ENCODE measurements at regions not wholly inside any gene's neighbourhood (a gene's known extent, or its start where the extent isn't known, plus 50 kb on each side); places are given as distances from the start of the nearest gene placed in this dataset.
"Not testable (repeated sequence)": the region's sequence is repeated elsewhere in the genome, so short reads cannot be mapped to it uniquely, and the experiment has no call there.

DNA sequence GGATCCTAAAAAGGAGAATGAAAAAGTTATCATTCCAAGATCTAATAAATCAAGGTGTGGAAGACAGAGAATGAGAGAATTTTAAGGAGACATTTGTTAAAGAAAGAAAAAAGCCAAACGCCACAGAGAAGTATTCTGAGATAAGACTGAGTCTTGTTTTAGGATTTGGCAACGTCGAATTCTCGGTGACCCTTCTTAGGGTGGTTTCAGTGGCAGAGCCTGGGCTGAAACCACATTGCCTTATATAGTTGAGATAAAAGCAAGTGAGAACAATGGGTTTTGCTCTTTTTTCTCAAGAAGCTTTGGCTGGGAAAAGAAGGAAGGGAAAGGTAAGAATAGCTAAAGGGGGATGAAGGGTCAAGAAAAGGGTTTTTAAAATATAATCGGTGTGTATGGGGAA lies 209.4 kb downstream of the VEGFC start:
- no peak for DNase-seq

DNA sequence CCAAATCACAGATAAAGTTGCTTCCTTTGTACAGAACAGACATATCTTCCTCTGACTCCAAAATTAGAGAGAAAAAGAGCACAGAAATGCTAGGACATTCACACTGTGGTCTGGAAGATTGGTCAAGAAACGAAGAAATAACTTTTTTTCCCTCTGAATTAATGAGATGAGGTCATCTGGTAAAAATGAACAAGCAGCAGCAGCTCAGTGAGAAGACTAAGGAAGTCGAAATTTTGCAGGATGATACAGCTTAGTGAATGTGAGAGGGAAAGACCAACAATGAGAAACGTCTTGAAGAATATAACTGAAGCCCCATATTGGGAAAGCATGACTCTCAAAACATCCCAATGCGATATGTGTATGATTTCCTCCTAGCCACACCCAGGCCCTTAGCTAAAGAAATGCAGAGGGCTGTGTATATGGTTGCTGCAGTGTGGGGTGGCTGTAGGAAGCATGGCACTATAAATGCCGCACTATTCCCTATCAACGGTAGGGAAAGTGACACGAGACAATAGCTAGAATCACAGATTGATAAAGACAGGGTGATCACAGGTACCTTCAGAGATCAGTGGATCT lies 208.6 kb downstream of the VEGFC start:
- no peak for DNase-seq

DNA sequence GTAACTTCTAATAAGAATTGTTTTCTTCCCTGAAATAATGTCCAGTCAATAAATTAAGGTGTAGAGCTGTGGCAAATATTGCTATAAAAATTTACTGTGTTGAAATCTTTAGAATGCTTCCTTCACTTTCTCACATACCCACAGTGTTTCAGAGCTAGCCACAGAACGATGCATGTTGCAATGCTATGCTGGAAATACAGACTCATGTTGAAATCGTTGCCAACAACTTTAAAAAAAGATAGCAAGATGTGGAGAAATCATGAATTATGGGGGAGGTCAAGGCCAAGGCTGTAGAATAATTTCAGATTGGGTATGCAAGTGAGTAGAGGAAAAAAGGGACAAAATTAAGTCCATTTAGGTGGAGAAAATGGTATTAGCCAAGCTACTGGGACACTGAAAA lies 204.8 kb downstream of the VEGFC start:
- DNase-seq: no peak

DNA sequence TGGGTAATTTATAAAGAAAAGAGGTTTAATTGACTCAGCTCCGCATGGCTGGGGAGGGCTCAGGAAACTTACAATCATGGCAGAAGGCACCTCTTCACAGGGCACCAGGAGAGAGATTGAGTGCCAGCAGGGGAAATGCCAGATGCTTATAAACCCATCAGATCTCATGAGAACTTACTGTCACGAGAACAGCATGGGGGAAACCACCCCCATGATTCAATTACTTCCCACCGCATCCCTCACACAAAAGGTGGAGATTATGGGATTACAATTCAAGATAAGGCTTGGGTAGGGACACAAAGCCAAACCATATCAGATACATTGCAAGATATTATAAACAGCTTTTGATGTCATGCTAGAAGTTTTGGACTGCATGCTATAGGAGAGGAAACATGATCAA lies 204.3 kb downstream of the VEGFC start:
- DNase-seq: no peak

DNA sequence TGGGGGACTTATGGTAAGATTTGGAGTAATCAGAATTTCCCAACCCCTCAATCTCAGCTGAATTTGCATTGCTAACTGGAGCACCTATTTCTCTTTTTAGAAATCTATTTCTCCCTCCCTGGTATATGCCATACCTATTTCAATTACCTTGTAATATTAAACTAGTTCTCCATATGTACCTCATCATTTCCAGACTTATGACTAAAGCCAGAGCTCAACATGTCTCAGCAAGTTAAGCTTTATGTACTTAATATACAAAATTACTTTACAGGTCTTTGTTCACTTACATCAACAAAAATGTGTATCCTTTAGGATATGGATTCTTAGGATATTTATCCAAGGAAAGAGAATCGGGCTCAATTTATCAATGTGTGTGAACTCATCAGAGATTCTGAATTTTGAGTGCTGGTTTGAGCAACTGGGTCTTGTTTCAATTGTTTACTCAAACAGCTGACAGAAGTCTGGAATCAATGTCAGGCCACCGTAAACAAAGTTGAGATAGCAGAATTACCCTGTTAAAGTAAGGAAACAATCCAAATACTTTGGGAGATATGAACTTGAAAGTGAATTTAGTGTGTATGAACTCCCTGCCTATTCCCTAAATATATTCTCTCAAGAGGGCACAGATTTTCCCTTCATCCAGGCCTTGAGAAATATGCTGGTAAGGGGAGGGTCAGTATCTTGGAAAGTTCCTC lies 199.6 kb downstream of the VEGFC start:
- DNase-seq: no peak

DNA sequence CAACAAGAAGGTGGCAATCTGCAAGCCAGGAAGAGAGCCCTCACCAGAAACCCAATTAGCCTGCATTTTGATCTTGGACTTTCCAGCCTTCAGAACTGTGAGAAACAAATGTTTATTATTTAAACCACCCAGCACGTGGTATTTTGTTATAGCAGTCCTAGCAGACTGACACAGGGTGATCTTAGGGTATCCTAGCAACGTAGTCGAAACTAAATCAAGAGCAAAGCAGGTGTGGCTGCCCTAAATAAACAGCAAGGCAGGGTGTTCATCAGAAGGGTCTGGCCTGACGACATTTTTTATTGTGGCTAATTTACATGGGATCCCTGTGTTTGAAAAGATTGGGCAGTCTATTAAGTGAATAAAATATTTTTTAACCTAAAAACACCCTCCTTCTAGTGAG lies 198.8 kb downstream of the VEGFC start:
- no peak for DNase-seq

GRCh38 chr4:176595257-176595656 lies 197.5 kb downstream of the VEGFC start:
- no peak for DNase-seq

GRCh38 chr4:176601124-176601523 lies 191.6 kb downstream of the VEGFC start:
- no peak for DNase-seq

- no peak for DNase-seq
Measured at GRCh38 chr4:176607807-176608206, 184.9 kb downstream of the VEGFC start.

DNA sequence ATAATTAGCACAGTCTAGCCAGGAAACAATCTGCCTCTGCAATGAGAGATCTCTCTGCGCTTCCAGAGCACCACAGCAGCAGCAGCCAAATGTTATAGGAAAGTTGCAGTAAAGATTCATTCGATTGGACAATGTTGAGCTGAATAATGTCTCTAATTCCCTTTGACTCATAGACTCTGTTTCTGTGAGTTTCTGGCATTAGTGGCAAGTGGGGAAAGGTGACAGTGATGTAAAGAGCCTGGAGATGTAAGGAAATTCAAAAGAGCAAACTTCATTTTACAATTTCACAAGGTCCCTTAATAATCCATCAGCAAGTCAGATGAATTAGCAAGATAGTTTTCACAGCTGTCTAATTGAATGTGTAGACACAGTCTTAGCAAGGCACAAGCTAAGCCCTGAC lies 184.4 kb downstream of the VEGFC start:
- DNase-seq: no peak

GRCh38 chr4:176610594-176610993 lies 182.1 kb downstream of the VEGFC start:
- no peak for DNase-seq

DNA sequence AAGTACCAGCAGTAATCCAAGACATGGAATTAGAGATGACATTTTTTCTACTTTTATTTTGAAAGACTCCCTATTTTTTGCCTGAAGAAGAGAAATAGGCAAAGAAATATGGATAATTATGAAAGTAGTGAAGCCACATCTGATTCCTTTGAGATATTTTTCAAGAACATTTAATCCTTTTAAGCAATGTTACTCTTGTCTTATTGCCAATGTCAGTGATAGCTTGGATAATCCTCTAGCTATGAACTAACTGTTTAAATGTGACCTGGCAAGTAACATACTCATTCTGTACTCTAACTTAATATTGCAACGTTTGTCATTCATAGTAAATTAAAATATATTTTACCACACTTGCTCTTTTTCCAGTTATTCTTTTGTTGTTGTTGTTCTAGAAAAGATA lies 181.3 kb downstream of the VEGFC start:
- no peak for DNase-seq

- DNase-seq: no peak
Measured at GRCh38 chr4:176611951-176612350, 180.8 kb downstream of the VEGFC start.

DNA sequence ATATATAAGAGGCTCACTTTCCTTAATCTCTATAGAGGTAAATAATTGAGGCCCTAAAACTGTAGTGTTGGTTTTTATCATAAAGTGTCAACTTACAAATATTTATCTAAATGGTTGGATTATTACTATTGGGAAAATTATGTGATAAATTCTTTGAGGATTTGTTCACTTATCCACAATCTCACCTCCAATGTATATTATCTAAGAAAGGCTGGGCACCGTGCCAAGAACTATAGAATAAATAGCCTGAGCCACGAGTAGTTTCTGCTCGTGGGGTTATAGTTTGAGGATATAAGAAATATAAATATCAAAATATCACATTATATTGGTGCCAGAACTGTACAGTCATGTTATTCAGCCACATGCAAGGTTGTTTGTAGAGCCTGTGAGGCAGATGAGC lies 177.9 kb downstream of the VEGFC start:
- DNase-seq: no peak

GRCh38 chr4:176616151-176616550 lies 176.6 kb downstream of the VEGFC start:
- no peak for DNase-seq

DNA sequence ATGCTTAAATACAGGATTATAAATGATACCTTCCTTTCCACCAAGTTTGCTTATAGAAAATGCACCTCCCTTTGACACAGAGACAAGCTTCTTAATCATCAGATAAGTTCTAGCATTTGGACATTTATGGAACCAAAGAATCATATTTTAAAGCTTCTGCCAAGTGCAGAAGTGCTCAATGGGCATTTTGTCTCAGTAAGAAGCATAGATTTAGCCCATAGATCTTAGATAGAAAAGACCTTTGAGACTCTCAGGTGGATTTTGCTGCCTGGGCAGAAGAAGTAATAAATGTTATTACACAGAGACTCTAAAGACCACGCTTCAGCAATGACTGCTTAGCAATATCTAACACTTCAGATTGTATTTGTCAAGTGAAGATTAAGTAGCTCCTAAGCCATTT lies 174.6 kb downstream of the VEGFC start:
- no peak for DNase-seq

DNA sequence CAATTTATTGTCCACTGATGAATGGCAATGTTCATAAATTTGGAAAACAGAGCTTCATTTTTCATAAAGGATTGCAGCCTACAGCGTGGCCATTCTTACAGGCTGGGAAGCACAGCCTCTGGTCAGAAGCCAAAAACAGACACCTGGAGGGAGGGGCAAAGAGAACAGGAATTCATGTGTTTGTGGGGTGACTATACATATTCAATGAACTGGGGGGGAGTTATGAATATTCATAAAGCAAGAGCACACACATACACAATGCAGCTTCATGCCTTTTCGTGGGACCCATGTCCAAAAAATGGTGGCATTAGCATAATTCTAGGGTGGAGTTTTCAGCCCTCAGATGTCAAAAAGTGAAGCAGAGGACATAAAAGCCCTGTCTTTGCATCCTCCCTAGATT lies 173.3 kb downstream of the VEGFC start:
- DNase-seq: no peak

DNA sequence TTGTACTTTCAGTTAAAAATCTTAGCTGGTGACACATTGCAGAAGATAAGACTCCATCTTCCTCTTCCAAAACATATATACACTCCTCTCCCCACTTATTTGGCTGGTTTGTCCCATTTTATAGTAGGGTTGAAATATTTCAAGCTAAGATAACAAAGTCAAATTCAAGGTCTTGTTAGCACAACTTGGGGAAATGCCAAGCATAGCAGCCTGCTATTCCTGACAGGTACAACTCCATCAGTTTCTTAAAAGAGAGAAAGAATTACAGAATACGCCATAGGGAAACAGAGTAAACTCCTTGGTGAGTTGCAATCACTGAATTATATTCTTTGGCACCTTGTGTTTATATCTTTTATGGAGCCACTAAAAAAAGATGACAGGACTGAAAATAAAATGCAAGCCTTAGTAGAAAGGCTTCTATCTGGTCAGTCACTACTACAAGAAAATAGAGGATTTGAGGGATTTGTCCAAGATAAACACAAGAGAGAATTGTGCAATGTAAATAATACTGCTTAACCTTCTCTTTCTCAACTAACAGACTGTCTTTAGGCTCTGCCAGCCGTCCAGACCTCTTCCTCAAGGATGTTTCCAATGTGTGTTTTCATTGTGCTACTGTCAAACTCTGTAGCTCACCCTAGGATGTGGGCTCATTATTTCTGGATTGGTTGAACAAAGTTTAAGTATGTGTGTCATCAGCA lies 170.3 kb downstream of the VEGFC start:
- no peak for DNase-seq

- not testable (repeated sequence) for DNase-seq
Measured at GRCh38 chr4:176624983-176625610, 167.6 kb downstream of the VEGFC start.

DNA sequence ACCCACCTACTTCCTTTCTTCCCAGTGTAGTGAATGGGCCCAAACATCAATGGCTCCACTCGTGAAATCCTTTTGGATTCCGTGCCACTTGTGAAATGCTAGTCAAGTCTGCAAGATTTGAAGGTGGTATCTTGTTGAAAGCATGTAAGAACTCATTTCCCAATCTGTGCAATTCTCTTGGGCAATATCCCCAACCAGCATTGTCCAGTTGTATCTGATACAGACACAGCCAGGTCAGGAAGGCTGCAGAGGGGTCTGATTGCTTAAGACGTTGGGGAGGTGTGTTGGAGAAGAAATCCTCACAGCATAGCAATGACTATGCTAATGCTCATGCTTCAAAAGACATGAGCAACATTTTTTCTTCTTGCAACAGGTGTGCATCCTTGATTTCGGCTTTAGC lies 164.8 kb downstream of the VEGFC start:
- no peak for DNase-seq

DNA sequence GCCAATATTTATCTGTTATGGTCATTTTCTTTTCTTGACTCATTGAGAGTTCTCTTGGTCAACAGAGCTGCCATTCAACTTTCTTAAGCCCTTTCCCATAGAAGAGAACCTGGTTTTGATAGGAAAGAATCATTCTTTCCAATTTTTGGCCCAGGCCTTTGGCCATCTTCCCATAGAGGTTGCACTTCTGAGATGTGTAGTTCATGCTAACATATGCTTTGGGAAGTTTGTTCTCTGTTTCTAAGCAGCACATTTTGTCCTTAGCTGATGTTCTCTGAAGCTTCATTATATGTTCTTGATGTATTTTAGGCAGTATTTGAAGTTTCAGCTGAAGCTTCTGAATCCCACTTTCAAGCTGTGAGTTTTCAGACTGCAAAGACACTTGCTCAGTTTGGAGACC lies 161.1 kb downstream of the VEGFC start:
- DNase-seq: no peak
